SK-N-SH treated with all-trans-retinoic acid at 6 μM for 48 hours (cell line): ENCODE measurements at regions not wholly inside any gene's neighbourhood (a gene's known extent, or its start where the extent isn't known, plus 50 kb on each side); places are given as distances from the start of the nearest gene placed in this dataset.

Source experiments
- ARNTL ChIP-seq: fragments of 450-650 bp; formaldehyde crosslinking; IDR thresholded peaks from 2 replicates; pipeline ENCODE4 v1.5.0; 2020; ENCODE audit warnings: low read depth, mild to moderate bottlenecking, moderate library complexity, borderline replicate concordance
- GLIS3 ChIP-seq: fragments of 250-450 bp; sonication (Bioruptor Pico); IDR thresholded peaks from 2 replicates; pipeline ENCODE4 v1.5.0; 2020; ENCODE audit warnings: mild to moderate bottlenecking, moderate library complexity
- TCF4 ChIP-seq: fragments of 250-450 bp; sonication (Bioruptor Pico); IDR thresholded peaks from 2 replicates; pipeline ENCODE4 v1.8.0; 2021; ENCODE audit warnings: mild to moderate bottlenecking, moderate library complexity, borderline replicate concordance
- TF ChIP-seq, protein P1 (sequence below): fragments of 250-450 bp; sonication (Bioruptor Pico); IDR thresholded peaks from 2 replicates; pipeline ENCODE4 v1.8.0; 2020; ENCODE audit warnings: mild to moderate bottlenecking, moderate library complexity, borderline replicate concordance

DNA sequence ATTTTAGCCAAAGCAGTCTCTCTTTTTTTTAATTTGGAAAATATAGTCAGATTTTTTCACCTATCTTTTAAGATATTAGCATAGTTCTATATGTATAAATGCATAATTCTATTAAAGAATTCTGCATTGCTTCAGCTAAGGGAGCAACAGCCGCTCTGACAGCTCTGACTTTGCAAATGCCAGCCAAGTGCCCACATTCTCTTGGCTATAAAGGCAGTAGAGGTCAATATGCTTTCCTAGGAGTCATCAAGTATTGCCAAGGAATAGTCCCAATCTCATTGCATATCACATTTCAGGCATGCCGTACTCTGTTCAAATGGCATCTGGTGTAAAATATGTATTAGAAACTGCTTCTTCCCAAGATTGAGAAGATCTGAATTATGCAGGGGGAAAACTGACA lies 161.4 kb downstream of the RPLP1 start:
- TF ChIP-seq ARNTL (CRISPR knock-in tag) (no peak), GLIS3 (CRISPR knock-in tag) (no peak), TCF4 (no peak)
- TF ChIP-seq, protein P1, sequence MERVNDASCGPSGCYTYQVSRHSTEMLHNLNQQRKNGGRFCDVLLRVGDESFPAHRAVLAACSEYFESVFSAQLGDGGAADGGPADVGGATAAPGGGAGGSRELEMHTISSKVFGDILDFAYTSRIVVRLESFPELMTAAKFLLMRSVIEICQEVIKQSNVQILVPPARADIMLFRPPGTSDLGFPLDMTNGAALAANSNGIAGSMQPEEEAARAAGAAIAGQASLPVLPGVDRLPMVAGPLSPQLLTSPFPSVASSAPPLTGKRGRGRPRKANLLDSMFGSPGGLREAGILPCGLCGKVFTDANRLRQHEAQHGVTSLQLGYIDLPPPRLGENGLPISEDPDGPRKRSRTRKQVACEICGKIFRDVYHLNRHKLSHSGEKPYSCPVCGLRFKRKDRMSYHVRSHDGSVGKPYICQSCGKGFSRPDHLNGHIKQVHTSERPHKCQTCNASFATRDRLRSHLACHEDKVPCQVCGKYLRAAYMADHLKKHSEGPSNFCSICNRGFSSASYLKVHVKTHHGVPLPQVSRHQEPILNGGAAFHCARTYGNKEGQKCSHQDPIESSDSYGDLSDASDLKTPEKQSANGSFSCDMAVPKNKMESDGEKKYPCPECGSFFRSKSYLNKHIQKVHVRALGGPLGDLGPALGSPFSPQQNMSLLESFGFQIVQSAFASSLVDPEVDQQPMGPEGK (CRISPR knock-in tag), result no peak
